NCI-H128 (cell line): ENCODE measurements at regions not wholly inside any gene's neighbourhood (a gene's known extent, or its start where the extent isn't known, plus 50 kb on each side); places are given as distances from the start of the nearest gene placed in this dataset.

Experiments used
- DNase-seq: peaks from one replicate; lab custom pipeline; 2025; ENCODE audit not compliant: unreplicated experiment; lab: John Stamatoyannopoulos, UW

DNA sequence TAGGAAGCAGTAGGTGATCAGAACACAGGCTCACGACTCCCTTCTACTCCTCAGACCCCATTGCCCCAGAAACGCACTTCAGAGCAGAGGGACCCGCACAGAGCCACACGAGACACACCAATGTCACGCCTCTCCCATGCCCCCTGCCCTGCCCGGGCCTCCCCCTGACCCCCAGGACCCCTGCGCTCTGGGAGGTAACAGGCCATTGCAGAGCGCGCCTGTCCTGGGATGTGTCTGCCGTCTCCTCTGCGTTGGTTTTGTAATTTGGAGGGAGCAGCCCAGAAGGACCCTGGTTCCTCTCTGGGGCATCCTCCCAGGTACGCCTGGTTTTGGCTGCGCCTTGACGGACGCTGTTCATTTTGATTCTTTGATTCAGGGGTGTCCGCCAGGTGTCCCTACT lies 85.4 kb downstream of the UNCX start:
- no peak for DNase-seq

DNA sequence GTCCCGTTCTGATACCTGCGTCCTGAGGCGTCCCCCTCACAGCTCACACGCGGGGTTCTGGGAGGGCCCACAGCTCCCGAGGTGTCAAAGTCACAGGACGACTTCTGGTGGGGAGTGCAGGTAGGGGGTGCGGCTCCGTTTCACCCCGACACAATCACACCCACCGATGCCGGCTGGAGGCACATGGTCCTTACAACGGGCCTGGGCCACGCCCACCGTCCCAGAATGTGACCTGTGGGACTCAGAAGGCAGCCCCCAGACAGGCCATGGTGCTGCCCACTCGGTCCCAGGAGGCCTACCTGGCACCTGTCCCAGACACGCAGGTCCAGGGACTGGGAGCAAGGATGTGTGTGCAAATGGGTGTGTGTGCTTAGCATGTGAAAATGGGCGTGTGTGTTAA lies 86.0 kb downstream of the UNCX start:
- no peak for DNase-seq

- DNase-seq, result no peak
Measured at GRCh38 chr7:1320616-1321240, 88.1 kb downstream of the UNCX start.

- no peak for DNase-seq
Measured at GRCh38 chr7:1321411-1322239, 89.0 kb downstream of the UNCX start.

DNA sequence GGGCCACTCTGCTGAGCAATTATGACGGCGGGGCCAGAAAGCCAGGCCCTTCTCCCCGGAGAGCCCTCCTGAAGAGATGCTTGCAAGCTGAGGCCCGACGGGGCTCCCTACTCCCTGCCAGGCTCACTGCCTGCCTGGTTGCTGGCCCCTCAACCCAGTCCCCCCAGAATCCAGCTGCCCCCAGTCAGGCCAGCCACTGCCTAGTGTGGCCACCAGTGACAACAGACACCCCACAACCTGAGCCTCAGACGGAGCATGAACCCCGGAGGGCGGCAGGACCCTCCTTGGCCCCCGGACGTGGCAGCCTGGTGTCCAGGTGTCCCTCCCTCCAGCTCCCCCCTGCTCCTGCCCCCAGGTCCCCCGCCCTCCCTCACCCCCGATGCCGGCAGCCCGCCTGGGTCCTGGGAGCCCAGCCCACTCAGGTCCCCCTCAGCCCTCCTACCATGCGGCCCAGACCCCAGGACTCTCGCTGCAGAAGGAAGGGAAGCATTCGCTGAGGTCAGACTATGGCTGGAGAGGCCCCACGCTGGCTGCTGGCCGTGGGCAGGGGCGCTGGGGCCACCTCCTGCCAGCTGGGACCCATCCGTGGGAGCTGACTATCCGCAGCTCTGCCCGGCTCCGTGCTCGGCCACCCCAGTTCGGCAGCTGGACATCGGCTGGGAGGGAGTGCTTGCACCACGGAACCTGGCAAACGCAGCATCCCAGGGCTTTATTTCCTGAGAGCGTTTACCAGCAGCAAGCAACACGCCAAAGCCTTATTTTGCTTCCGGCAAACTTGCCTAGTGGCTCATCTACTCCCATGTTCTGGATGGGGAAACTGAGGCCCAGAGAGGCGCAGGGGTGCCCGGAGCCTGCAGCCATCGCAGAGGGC lies 89.8 kb downstream of the UNCX start:
- DNase-seq, result no peak

DNA sequence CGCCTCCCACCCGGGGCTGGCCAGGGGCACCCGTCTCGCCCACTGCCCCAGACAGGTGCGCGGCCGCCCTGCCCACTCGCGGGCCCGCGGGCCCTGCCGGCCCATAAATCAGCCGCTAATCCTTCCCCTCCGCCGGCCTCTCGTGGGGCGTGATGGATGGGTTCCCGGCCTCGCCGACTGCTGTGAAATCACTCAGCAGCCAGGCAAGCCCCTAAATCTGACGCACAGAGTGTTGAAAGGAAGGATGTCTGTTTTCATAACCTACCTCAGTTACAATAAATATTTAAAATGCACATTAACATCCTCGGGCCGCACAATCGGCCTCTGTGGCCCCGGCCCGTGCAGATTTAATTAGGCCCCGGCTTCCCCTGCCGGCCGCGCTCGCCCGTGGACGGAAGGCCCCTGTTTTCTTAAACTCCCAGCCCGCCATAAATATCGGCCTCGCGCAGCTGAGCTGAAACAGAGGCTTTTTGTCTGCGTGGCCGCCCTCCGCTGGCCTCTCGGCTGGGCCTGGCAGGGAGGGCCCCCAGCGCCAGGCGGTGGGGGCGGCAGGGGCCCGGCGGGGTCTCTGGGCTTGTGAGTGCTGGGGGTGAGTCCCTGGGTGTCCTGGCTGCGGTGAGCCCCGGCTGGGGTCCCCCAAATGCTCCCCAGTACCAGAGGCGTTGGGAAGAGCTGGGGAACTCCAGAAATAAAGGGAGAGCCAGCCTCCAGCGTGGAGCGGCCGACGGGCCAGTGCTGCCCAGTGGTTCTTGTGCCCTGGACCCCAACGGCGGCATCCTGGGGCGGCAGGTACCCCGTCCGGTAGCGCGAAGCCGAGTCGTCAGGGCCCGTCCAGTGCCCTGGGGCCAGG lies 90.7 kb downstream of the UNCX start:
- DNase-seq, result no peak

DNA sequence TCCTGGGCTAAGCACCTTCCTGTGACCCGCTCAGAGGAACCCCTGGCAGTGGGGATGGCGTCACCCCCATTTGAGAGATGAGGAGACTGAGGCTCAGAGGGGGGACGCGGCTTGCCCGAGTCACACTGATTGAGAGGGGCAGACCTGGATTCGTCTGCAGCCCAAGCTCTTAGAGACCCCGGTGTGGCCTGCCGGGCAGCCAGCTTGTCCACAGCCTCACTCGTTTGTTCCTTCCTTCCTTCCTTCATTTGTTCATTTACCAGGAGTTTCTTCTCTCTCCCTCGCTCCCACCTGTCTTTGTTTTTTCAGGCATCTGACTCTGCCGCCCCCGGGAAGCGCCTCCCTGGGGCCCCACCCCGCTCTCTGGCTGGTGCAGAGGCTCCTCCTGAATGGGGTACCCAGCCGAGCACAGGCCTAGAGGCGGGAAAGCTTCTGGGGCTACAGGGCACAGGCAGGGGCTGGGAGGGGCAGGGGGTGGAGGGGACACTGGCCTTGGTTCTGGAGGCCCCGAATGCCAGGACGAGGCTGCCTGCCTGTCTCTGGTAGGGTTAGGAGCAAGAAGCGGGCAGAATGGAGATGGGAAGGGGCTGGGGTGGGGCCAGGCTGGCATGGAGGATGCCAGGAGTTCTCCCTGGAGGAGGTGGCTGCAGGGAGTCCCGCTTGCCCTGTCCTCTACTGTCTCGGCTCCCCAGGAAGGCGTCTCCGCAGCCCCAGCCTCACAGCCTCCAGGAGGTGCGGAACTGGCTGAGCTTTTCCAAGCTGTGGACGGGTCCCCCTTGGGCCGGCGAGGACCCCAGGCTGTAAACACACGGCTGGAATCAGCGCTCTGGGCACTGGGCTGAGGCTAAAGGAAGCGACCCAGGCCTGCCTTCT lies 91.6 kb downstream of the UNCX start:
- DNase-seq, result no peak

GRCh38 chr7:1325246-1325645 lies 92.6 kb downstream of the UNCX start:
- no peak for DNase-seq

- DNase-seq, result no peak
Measured at GRCh38 chr7:1325646-1326510, 93.2 kb downstream of the UNCX start.

GRCh38 chr7:1326511-1326785 lies 93.8 kb downstream of the UNCX start:
- no peak for DNase-seq

DNA sequence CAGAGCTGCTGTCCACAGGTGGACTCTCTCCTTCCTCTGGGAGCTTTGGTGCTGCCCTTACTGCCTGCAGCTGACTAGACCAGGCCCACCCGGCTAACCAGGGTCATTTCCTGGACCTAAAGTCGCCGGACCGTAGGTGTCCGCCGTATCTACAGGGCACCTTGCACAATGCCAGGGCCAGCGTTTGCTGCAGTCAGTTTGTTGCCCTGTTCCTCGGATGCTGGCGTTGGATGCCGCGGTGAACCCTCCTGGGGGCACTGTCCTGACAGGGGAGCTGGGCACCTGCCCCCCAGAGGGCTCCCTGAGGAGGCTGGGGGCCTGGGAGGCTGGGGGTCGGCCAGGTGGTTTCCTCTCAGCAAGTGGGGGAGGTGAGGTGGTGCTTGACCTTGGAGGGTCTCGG lies 96.6 kb downstream of the UNCX start:
- DNase-seq, result no peak

GRCh38 chr7:1329966-1330800 lies 97.5 kb downstream of the UNCX start:
- DNase-seq, result no peak

GRCh38 chr7:1330801-1331425 lies 98.2 kb downstream of the UNCX start:
- no peak for DNase-seq

GRCh38 chr7:1331561-1332467 lies 99.1 kb downstream of the UNCX start:
- no peak for DNase-seq

DNA sequence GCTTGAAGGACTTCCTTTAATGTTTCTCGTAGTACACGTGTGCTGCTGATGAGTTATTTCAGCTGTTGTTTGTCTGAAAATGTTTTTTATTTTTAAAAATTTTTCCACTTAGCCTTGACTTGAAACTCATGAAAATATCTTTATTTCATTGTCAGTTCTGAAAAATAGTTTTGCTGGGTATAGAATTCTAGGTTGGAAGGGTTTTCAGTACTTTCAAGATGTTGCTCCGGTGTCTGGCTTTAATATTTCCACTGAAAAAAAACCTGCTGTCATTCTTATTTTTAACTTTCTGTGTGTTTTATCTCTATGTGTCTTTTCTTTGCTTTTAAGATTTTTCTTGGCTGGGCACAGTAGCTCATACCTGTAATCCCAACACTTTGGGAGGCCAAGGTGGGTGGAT lies 103.8 kb downstream of the UNCX start:
- no peak for DNase-seq

GRCh38 chr7:1339611-1340010 lies 106.9 kb downstream of the UNCX start:
- DNase-seq, result no peak

DNA sequence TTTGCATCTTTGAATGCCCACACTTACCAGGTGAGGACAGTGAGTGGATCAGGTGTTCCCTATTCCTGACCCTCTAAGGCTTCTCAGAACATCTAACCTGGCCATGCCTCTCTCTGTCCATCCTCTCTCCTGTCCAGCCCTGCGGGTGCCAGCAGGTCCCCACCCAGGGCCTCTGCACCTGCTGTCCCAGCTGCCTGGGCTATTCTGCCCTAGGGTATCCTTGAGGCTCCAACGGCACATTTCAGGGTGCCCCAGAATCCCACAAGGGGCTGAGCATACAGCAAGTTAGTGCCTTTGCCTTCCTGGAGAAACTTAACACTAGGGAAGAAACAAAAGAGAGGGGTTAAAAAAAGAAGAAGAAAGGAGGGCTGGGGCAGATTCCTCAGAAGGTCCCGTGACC lies 107.4 kb downstream of the UNCX start:
- no peak for DNase-seq
